Large intestine (tissue), 3 donors: ENCODE measurements at regions not wholly inside any gene's neighbourhood (a gene's known extent, or its start where the extent isn't known, plus 50 kb on each side); places are given as distances from the start of the nearest gene placed in this dataset.

Source experiments
- DNase-seq, 2 donors: peaks; one replicate each; pipeline versions ENCODE4 v3.0.0 to v3.0.0-alpha.2; 2013
- H3K27ac ChIP-seq: one replicate; pipeline ENCODE4 v1.5.1; 2013; ENCODE audit warnings: low read length
- H3K27me3 ChIP-seq: 2 replicates; pipeline ENCODE4 v1.6.1; 2013; ENCODE audit warnings: low read length; ENCODE audit not compliant: control insufficient read depth, insufficient read depth
- H3K36me3 ChIP-seq: 2 replicates; pipeline ENCODE4 v1.6.1; 2013; ENCODE audit warnings: low read length; ENCODE audit not compliant: control insufficient read depth, insufficient read depth
- H3K4me1 ChIP-seq: one replicate; pipeline ENCODE4 v1.6.1; 2013; ENCODE audit warnings: low read length; ENCODE audit not compliant: control insufficient read depth, insufficient read depth
- H3K4me3 ChIP-seq: one replicate; pipeline ENCODE4 v1.5.1; 2013; ENCODE audit warnings: low read length
- H3K9me3 ChIP-seq: one replicate; pipeline ENCODE4 v1.6.1; 2013; ENCODE audit warnings: mild to moderate bottlenecking, low read depth, low read length, moderate library complexity; ENCODE audit not compliant: control insufficient read depth
- WGBS: methylation state at CpG from one replicate; pipeline ENCODE4 v1.1.5; 2013; ENCODE audit warnings: low lambda C conversion rate; ENCODE audit not compliant: insufficient coverage; 5-methylcytosine and 5-hydroxymethylcytosine counted together

GRCh38 chr13:78401873-78402707 lies 201.3 kb downstream of the POU4F1 start:
- no peak for DNase-seq

GRCh38 chr13:78398743-78399410 lies 204.5 kb downstream of the POU4F1 start:
- no peak for DNase-seq

More at GRCh38 chr13:78401873-78402707, 201.3 kb downstream of the POU4F1 start:
- Histone ChIP-seq H3K36me3 (no peaks in the 10 kb centered on the region), H3K9me3 (no peaks in the 10 kb centered on the region), H3K27ac (no peak overlapping the region), H3K4me1 (no peaks in the 10 kb centered on the region), H3K27me3 (no peaks in the 10 kb centered on the region), H3K4me3 (no peak overlapping the region)
- WGBS, result 100% methylated on average over 2 of the region's 7 CpGs

GRCh38 chr13:78393286-78394142 lies 209.8 kb downstream of the POU4F1 start:
- Histone ChIP-seq H3K27me3 (no peaks in the 10 kb centered on the region), H3K27ac (no peak overlapping the region), H3K9me3 (no peaks in the 10 kb centered on the region), H3K4me3 (no peak overlapping the region), H3K36me3 (no peaks in the 10 kb centered on the region), H3K4me1 (peaks cover 5% of the 10 kb centered on the region)
- no peak for DNase-seq
- WGBS, result 96% methylated on average over 3 of the region's 4 CpGs

More at GRCh38 chr13:78398743-78399410, 204.5 kb downstream of the POU4F1 start:
- no peak overlapping the region for H3K27ac ChIP-seq
- no peaks in the 10 kb centered on the region for H3K36me3 ChIP-seq
- H3K9me3 ChIP-seq, result no peaks in the 10 kb centered on the region
- H3K4me1 ChIP-seq, result no peaks in the 10 kb centered on the region
- 80% methylated on average over 3 of the region's 4 CpGs for WGBS
- H3K4me3 ChIP-seq, result no peak overlapping the region
- no peaks in the 10 kb centered on the region for H3K27me3 ChIP-seq

GRCh38 chr13:78383899-78384298 lies 219.5 kb downstream of the POU4F1 start:
- no CpG with 5 or more reads among the region's 1 CpG for WGBS
- DNase-seq, result no peak

GRCh38 chr13:78383071-78383484 lies 220.3 kb downstream of the POU4F1 start:
- no peaks in the 10 kb centered on the region for H3K4me1 ChIP-seq
- no peaks in the 10 kb centered on the region for H3K27me3 ChIP-seq
- DNase-seq, result no peak
- peaks cover 3% of the 10 kb centered on the region for H3K9me3 ChIP-seq
- H3K27ac ChIP-seq, result no peak overlapping the region
- no peak overlapping the region for H3K4me3 ChIP-seq
- no peaks in the 10 kb centered on the region for H3K36me3 ChIP-seq
- no CpG with 5 or more reads among the region's 7 CpGs for WGBS

More at GRCh38 chr13:78383899-78384298, 219.5 kb downstream of the POU4F1 start:
- no peak overlapping the region for H3K27ac ChIP-seq
- H3K27me3 ChIP-seq, result no peaks in the 10 kb centered on the region
- no peaks in the 10 kb centered on the region for H3K36me3 ChIP-seq
- H3K4me1 ChIP-seq, result no peaks in the 10 kb centered on the region
- H3K4me3 ChIP-seq, result no peak overlapping the region
- H3K9me3 ChIP-seq, result peaks cover 3% of the 10 kb centered on the region

- Histone ChIP-seq H3K36me3 (no peaks in the 10 kb centered on the region), H3K4me1 (no peaks in the 10 kb centered on the region), H3K27me3 (no peaks in the 10 kb centered on the region), H3K4me3 (no peak overlapping the region), H3K9me3 (peaks cover 3% of the 10 kb centered on the region), H3K27ac (no peak overlapping the region)
- WGBS, result 100% methylated on average over 1 of the region's 4 CpGs
- no peak for DNase-seq
Observed at GRCh38 chr13:78382491-78382890, 220.9 kb downstream of the POU4F1 start.

- Histone ChIP-seq H3K27me3 (no peaks in the 10 kb centered on the region), H3K27ac (no peak overlapping the region), H3K9me3 (peaks cover 1% of the 10 kb centered on the region), H3K4me1 (peaks cover 3% of the 10 kb centered on the region), H3K4me3 (no peak overlapping the region), H3K36me3 (no peaks in the 10 kb centered on the region)
- DNase-seq, result no peak
- WGBS, result 86% methylated on average over 4 of the region's 4 CpGs
Observed at GRCh38 chr13:78376822-78377221, 226.5 kb downstream of the POU4F1 start.

GRCh38 chr13:78376033-78376432 lies 227.3 kb downstream of the POU4F1 start:
- no peak overlapping the region for H3K4me3 ChIP-seq
- H3K9me3 ChIP-seq, result no peaks in the 10 kb centered on the region
- H3K27me3 ChIP-seq, result no peaks in the 10 kb centered on the region
- 100% methylated on average over 1 of the region's 2 CpGs for WGBS
- peaks cover 3% of the 10 kb centered on the region for H3K4me1 ChIP-seq
- no peak overlapping the region for H3K27ac ChIP-seq
- DNase-seq, result no peak
- no peaks in the 10 kb centered on the region for H3K36me3 ChIP-seq

GRCh38 chr13:78372581-78372980 lies 230.8 kb downstream of the POU4F1 start:
- DNase-seq, result peak in 1 of 2 donors; percentile 34
- H3K4me3 ChIP-seq, result no peak overlapping the region
- H3K36me3 ChIP-seq, result no peaks in the 10 kb centered on the region
- H3K9me3 ChIP-seq, result no peaks in the 10 kb centered on the region
- no peak overlapping the region for H3K27ac ChIP-seq
- no peaks in the 10 kb centered on the region for H3K27me3 ChIP-seq
- H3K4me1 ChIP-seq, result peaks cover 3% of the 10 kb centered on the region
- 40% methylated on average over 2 of the region's 3 CpGs for WGBS

- Histone ChIP-seq H3K27me3 (no peaks in the 10 kb centered on the region), H3K4me1 (peaks cover 3% of the 10 kb centered on the region), H3K9me3 (no peaks in the 10 kb centered on the region), H3K36me3 (no peaks in the 10 kb centered on the region), H3K4me3 (no peak overlapping the region), H3K27ac (no peak overlapping the region)
- no CpG with 5 or more reads among the region's 2 CpGs for WGBS
- no peak for DNase-seq
Observed at GRCh38 chr13:78370231-78370630, 233.1 kb downstream of the POU4F1 start.
